HG03571 (cell line): ENCODE measurements at regions not wholly inside any gene's neighbourhood (a gene's known extent, or its start where the extent isn't known, plus 50 kb on each side); places are given as distances from the start of the nearest gene placed in this dataset.
"Not testable (repeated sequence)": the region's sequence is repeated elsewhere in the genome, so short reads cannot be mapped to it uniquely, and the experiment has no call there.

Source experiments
- ATAC-seq: cut with Tn5 transposase; IDR thresholded peaks from one replicate; pipeline ENCODE4 v1.9.1; 2021; ENCODE audit not compliant: unreplicated experiment

- no peak for ATAC-seq
Measured at GRCh38 chr20:22732751-22733150, 148.4 kb upstream of the FOXA2 start.

- ATAC-seq = not testable (repeated sequence)
Measured at GRCh38 chr20:22734946-22735647, 150.7 kb upstream of the FOXA2 start.

GRCh38 chr20:22740829-22741228 lies 156.5 kb upstream of the FOXA2 start:
- no peak for ATAC-seq

- no peak for ATAC-seq
Measured at GRCh38 chr20:22744341-22745193, 160.2 kb upstream of the FOXA2 start.

- ATAC-seq = no peak
Measured at GRCh38 chr20:22745194-22745500, 160.8 kb upstream of the FOXA2 start.

GRCh38 chr20:22746957-22747356 lies 162.6 kb upstream of the FOXA2 start:
- ATAC-seq = no peak

- ATAC-seq = no peak
Measured at GRCh38 chr20:22752324-22752723, 168.0 kb upstream of the FOXA2 start.

GRCh38 chr20:22757424-22758183 lies 173.2 kb upstream of the FOXA2 start:
- no peak for ATAC-seq

GRCh38 chr20:22758815-22759214 lies 174.4 kb upstream of the FOXA2 start:
- no peak for ATAC-seq

- ATAC-seq = no peak
Measured at GRCh38 chr20:22762576-22763256, 178.3 kb upstream of the FOXA2 start.

GRCh38 chr20:22763257-22763906 lies 179.0 kb upstream of the FOXA2 start:
- ATAC-seq = no peak

- no peak for ATAC-seq
Measured at GRCh38 chr20:22768266-22769178, 184.2 kb upstream of the FOXA2 start.

GRCh38 chr20:22770241-22770800 lies 185.9 kb upstream of the FOXA2 start:
- ATAC-seq = no peak

- no peak for ATAC-seq
Measured at GRCh38 chr20:22771706-22772105, 187.3 kb upstream of the FOXA2 start.

GRCh38 chr20:22773344-22773743 lies 189.0 kb upstream of the FOXA2 start:
- no peak for ATAC-seq

- no peak for ATAC-seq
Measured at GRCh38 chr20:22775256-22775655, 190.9 kb upstream of the FOXA2 start.

- ATAC-seq = no peak
Measured at GRCh38 chr20:22775671-22776139, 191.3 kb upstream of the FOXA2 start.

- no peak for ATAC-seq
Measured at GRCh38 chr20:22776369-22776768, 192.0 kb upstream of the FOXA2 start.

GRCh38 chr20:22779878-22780277 lies 195.5 kb upstream of the FOXA2 start:
- ATAC-seq = no peak
